Motor neuron (in vitro differentiated cells): ENCODE measurements at regions not wholly inside any gene's neighbourhood (a gene's known extent, or its start where the extent isn't known, plus 50 kb on each side); places are given as distances from the start of the nearest gene placed in this dataset.

Experiments used
- ATAC-seq, 8 experiments: fragments of 200-7000 bp; cut with Tn5 transposase; replicated peaks in 6 of 8; 2 replicates each; pipeline ENCODE4 v1.8.0; 2021; ENCODE audit warnings: mild to moderate bottlenecking in 8 of 8, moderate library complexity in 8 of 8
- H3K27ac ChIP-seq, 2 donors: fragments of 250-450 bp; sonication (Bioruptor Pico); 2 replicates each; pipeline ENCODE4 v1.9.0; 2021; ENCODE audit warnings: antibody characterized with exemption in 2 of 2, mild to moderate bottlenecking in 2 of 2, moderate library complexity in 1 of 2
- H3K4me1 ChIP-seq, 2 donors: fragments of 250-450 bp; sonication (Bioruptor Pico); replicated peaks in 1 of 2; 2 replicates each; pipeline ENCODE4 v1.6.1; 2021; ENCODE audit warnings: antibody characterized with exemption in 2 of 2, mild to moderate bottlenecking in 2 of 2, moderate library complexity in 1 of 2
- H3K4me3 ChIP-seq, 5 donors: fragments of 250-450 bp; sonication (Bioruptor Pico); 2 replicates each; pipeline ENCODE4 v1.9.0; 2021; ENCODE audit warnings: antibody characterized with exemption in 5 of 5, mild to moderate bottlenecking in 5 of 5, moderate library complexity in 4 of 5
- WGBS, 10 experiments: fragments of 450-650 bp; shearing (Covaris generic); methylation state at CpG; one replicate each; pipeline ENCODE4 v1.0.0; 2022; 5-methylcytosine and 5-hydroxymethylcytosine counted together
- in situ Hi-C, 9 experiments: fragments of 400-800 bp; cut with MboI; loops; one replicate each; pipeline ENCODE4 v1.15.0; 2021; ENCODE audit warnings: low sequenced_read_pairs in 9 of 9, low pct_unique_long_range_greater_than_20kb in 2 of 9; ENCODE audit not compliant: unreplicated experiment in 9 of 9

GRCh38 chr1:65045022-65045817 is 78.9 kb upstream of the JAK1 start:
- ATAC-seq, result peak in 1 of 8 experiments; percentile 47
- Histone ChIP-seq H3K4me3 (no peak overlapping the region), H3K4me1 (no peaks in the 10 kb centered on the region), H3K27ac (no peak overlapping the region)
- in situ Hi-C loops, result no loop called here
- 90 to 100% (median 94%) methylated on average over 1 to 4 of the region's 4 CpGs; no CpG with 5 or more reads in 5 of the 10 experiments for WGBS, 10 experiments

GRCh38 chr1:65048335-65048734 is 82.0 kb upstream of the JAK1 start:
- Histone ChIP-seq H3K4me1 (no peaks in the 10 kb centered on the region), H3K27ac (no peak overlapping the region), H3K4me3 (no peak overlapping the region)
- peak in 1 of 8 experiments; percentile 12 for ATAC-seq
- in situ Hi-C loops, result no loop called here
- 7 to 96% (median 55%) methylated on average over 1 to 6 of the region's 6 CpGs; no CpG with 5 or more reads in 1 of the 10 experiments for WGBS, 10 experiments

- ATAC-seq, result no peak
These were observed 83.8 kb upstream of the JAK1 start for GRCh38 chr1:65049941-65050713.

GRCh38 chr1:65050735-65051134 is 84.4 kb upstream of the JAK1 start:
- peak in 1 of 8 experiments; percentile 52 for ATAC-seq
- no peak overlapping the region for H3K4me3 ChIP-seq
- in situ Hi-C loops, result loop anchor here in 4 of 9 experiments (25.0 kb wide), 3 partner anchors 162 to 637 kb away; no protein-coding TSS in a partner anchor
- H3K4me1 ChIP-seq, result no peaks in the 10 kb centered on the region
- no peak overlapping the region for H3K27ac ChIP-seq
- WGBS, 10 experiments, result 93 to 100% (median 100%) methylated on average over 1 to 2 of the region's 2 CpGs; no CpG with 5 or more reads in 2 of the 10 experiments

More at GRCh38 chr1:65049941-65050713, 83.8 kb upstream of the JAK1 start:
- Histone ChIP-seq H3K4me1 (no peaks in the 10 kb centered on the region), H3K4me3 (no peak overlapping the region), H3K27ac (no peak overlapping the region)
- WGBS, 10 experiments, result 87 to 100% (median 100%) methylated on average over 1 to 5 of the region's 5 CpGs; no CpG with 5 or more reads in 3 of the 10 experiments
- in situ Hi-C loops, result loop anchor here in 4 of 9 experiments (25.0 kb wide), 3 partner anchors 162 to 637 kb away; no protein-coding TSS in a partner anchor

GRCh38 chr1:65054481-65054880 is 88.1 kb upstream of the JAK1 start:
- 50 to 100% (median 91%) methylated on average over 1 to 3 of the region's 3 CpGs for WGBS, 10 experiments
- H3K4me1 ChIP-seq, result peaks cover 4 to 9% of the 10 kb centered on the region in 2 donors
- in situ Hi-C loops, result loop anchor here in 4 of 9 experiments (25.0 kb wide), 3 partner anchors 158 to 633 kb away; no protein-coding TSS in a partner anchor
- ATAC-seq, result no peak
- no peak overlapping the region for H3K4me3 ChIP-seq
- no peak overlapping the region for H3K27ac ChIP-seq

GRCh38 chr1:65055747-65056146 is 89.4 kb upstream of the JAK1 start:
- in situ Hi-C loops, result loop anchor here in 4 of 9 experiments (25.0 kb wide), 3 partner anchors 157 to 632 kb away; no protein-coding TSS in a partner anchor
- WGBS, 10 experiments, result 60 to 100% (median 93%) methylated on average over 1 to 2 of the region's 2 CpGs; no CpG with 5 or more reads in 2 of the 10 experiments
- H3K4me3 ChIP-seq, result no peak overlapping the region
- no peak overlapping the region for H3K27ac ChIP-seq
- no peak for ATAC-seq
- peaks cover 4 to 9% of the 10 kb centered on the region in 2 donors for H3K4me1 ChIP-seq

- H3K4me1 ChIP-seq, result peaks cover 4 to 9% of the 10 kb centered on the region in 2 donors
- WGBS, 10 experiments, result 50 to 100% (median 100%) methylated on average over 1 of the region's 1 CpG; no CpG with 5 or more reads in 5 of the 10 experiments
- in situ Hi-C loops, result loop anchor here in 4 of 9 experiments (25.0 kb wide), 3 partner anchors 156 to 631 kb away; no protein-coding TSS in a partner anchor
- no peak for ATAC-seq
- no peak overlapping the region for H3K4me3 ChIP-seq
- H3K27ac ChIP-seq, result no peak overlapping the region
These were observed 89.9 kb upstream of the JAK1 start for GRCh38 chr1:65056234-65056633.

GRCh38 chr1:65056866-65057265 is 90.5 kb upstream of the JAK1 start:
- Histone ChIP-seq H3K27ac (no peak overlapping the region), H3K4me1 (peaks cover 4 to 9% of the 10 kb centered on the region in 2 donors), H3K4me3 (no peak overlapping the region)
- in situ Hi-C loops, result loop anchor here in 4 of 9 experiments (25.0 kb wide), 3 partner anchors 155 to 630 kb away; no protein-coding TSS in a partner anchor
- WGBS, 10 experiments, result 63 to 100% (median 90%) methylated on average over 1 to 2 of the region's 3 CpGs; no CpG with 5 or more reads in 3 of the 10 experiments
- no peak for ATAC-seq

GRCh38 chr1:65059930-65060538 is 88.0 kb upstream of the AK4 start:
- in situ Hi-C loops, result loop anchor here in 4 of 9 experiments (25.0 kb wide), 3 partner anchors 152 to 627 kb away; no protein-coding TSS in a partner anchor
- 3 to 65% (median 55%) methylated on average over 4 to 7 of the region's 7 CpGs for WGBS, 10 experiments

GRCh38 chr1:65062339-65062738 is 85.7 kb upstream of the AK4 start:
- Histone ChIP-seq H3K4me1 (peaks cover 16 to 17% of the 10 kb centered on the region in 2 donors), H3K4me3 (no peak overlapping the region), H3K27ac (no peak overlapping the region)
- in situ Hi-C loops, result loop anchor here in 4 of 9 experiments (25.0 kb wide), 3 partner anchors 150 to 625 kb away; no protein-coding TSS in a partner anchor
- WGBS, 10 experiments, result 22 to 100% (median 73%) methylated on average over 1 to 2 of the region's 2 CpGs; no CpG with 5 or more reads in 2 of the 10 experiments
- ATAC-seq, result peak in 1 of 8 experiments; percentile 9

More at GRCh38 chr1:65059930-65060538, 88.0 kb upstream of the AK4 start:
- Histone ChIP-seq H3K4me1 (peaks cover 9 to 12% of the 10 kb centered on the region in 2 donors), H3K27ac (no peak overlapping the region), H3K4me3 (no peak overlapping the region)
- peak in 3 of 8 experiments; percentile 48 to 68 (median 59) for ATAC-seq

- in situ Hi-C loops, result loop anchor here in 4 of 9 experiments (25.0 kb wide), 3 partner anchors 149 to 624 kb away; no protein-coding TSS in a partner anchor
These were observed 85.0 kb upstream of the AK4 start for GRCh38 chr1:65063025-65063424.

GRCh38 chr1:65064981-65065380 is 83.0 kb upstream of the AK4 start:
- Histone ChIP-seq H3K4me1 (peaks cover 17 to 19% of the 10 kb centered on the region in 2 donors), H3K4me3 (peak overlapping the region; percentile 76 to 100 (median 93)), H3K27ac (no peak overlapping the region)
- ATAC-seq, result no peak
- in situ Hi-C loops, result loop anchor here in 4 of 9 experiments (25.0 kb wide), 3 partner anchors 147 to 622 kb away; no protein-coding TSS in a partner anchor

More at GRCh38 chr1:65063025-65063424, 85.0 kb upstream of the AK4 start:
- Histone ChIP-seq H3K27ac (no peak overlapping the region), H3K4me3 (no peak overlapping the region), H3K4me1 (peaks cover 16 to 17% of the 10 kb centered on the region in 2 donors)
- 74 to 100% (median 90%) methylated on average over 1 to 6 of the region's 6 CpGs; no CpG with 5 or more reads in 1 of the 10 experiments for WGBS, 10 experiments
- ATAC-seq, result no peak
